NCI-H2171 (cell line): ENCODE measurements at regions not wholly inside any gene's neighbourhood (a gene's known extent, or its start where the extent isn't known, plus 50 kb on each side); places are given as distances from the start of the nearest gene placed in this dataset.
"Not testable (repeated sequence)": the region's sequence is repeated elsewhere in the genome, so short reads cannot be mapped to it uniquely, and the experiment has no call there.

ENCODE experiments used
- DNase-seq: peaks from one replicate; lab custom pipeline; 2025; lab: John Stamatoyannopoulos, UW

GRCh38 chr16:55016515-55016914 lies 85.8 kb downstream of the IRX5 start:
- DNase-seq, result no peak

DNA sequence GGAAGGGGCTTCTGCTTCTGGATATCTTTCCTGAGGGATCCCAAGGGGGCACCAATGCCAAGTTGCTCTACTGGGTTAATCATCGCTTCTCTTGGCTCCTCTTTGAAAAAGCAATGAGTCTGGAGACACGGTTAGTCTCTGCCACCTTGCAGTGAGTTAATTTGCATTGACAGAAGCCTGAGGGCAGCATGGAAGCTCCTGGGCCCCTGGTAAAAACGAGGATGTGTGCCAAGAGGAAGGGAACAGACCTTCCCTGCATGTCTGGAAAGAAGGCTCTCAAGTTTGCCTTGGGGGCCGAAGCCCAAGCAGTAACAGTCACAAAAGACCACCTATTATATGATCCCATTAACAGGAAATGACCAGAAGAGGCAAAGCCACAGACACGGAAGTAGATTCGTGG lies 86.7 kb downstream of the IRX5 start:
- no peak for DNase-seq

- DNase-seq, result no peak
These were observed 88.2 kb downstream of the IRX5 start for GRCh38 chr16:55018881-55019280.

GRCh38 chr16:55019419-55020131 lies 88.9 kb downstream of the IRX5 start:
- no peak for DNase-seq

DNA sequence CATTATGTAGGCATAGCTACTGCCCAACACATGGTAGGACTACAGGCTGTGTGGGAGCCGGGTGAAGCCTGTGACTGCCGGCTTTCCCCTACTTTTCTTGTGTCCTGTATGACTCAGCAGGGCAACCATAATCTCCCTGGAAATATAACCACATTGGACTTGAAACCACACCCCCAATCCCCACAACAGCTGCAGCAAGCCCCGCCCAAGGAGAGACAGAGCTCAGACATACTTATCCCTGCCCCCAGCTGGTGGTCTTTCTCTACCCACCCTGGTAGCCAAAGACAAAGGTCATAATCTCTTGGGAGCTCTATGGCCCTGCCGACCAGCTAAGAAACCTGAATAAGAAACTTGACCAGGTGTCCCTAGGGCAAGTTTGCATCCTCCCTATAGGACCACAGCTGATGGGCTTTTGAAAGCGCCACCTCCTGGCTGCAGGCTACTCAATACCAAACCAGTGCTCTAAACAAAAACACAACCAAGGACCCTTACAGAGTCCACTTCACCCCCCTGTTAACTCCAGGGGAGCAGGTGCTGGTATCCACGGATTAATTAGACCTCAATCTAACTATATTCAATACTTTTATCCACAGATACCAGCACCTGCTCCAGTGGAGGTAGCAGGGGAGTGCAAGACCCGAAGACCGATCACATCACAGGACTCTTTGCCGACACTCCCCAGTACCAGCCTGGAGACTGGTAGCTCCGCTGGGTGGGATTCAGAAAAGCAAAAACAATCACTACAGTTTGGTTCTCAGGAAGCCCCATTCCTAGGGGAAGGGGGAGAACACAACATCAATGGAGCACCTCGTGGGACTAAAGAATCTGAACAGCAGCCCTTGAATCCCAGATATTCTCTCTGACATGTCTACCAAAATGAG lies 91.2 kb downstream of the IRX5 start:
- no peak for DNase-seq

GRCh38 chr16:55027260-55027659 lies 96.6 kb downstream of the IRX5 start:
- DNase-seq, result not testable (repeated sequence)

DNA sequence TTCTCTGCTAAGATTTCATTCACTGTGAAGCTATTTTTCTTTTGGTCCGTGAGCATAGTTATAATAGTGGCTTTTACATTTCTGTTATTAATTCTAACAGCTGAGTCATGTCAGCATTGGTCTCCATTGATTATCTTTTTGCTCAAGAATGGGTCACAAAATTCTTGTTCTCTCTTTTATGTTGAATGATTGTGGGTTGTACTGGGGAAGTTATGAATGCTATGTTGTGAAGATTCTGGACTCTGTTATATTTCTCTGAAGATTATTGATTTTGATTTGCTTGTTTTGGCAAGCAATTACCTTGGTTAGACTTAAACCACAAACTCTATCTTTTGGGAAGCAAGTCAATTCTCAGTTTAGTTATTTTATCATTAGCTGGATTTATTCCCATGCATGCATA lies 98.8 kb downstream of the IRX5 start:
- no peak for DNase-seq

DNA sequence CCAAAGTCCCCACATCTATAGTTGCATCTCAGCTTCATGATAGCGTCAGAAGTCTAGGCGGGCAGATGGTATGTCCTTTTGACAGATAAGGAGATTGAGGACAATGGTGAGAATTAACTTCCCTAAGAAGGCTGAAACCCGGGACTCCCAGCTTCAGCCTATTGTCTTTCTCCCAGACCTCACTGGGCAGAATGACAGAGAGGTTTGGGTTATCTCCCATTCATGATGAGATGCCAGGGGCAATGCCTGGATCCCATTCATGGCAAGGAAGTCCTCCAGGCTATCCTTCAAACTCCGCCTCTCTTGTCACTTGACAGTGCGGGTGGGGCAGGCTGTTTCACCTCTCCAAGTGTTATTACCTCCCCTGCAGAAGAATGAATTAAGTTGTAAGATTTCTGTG lies 100.3 kb downstream of the IRX5 start:
- no peak for DNase-seq

- DNase-seq, result no peak
These were observed 100.8 kb downstream of the IRX5 start for GRCh38 chr16:55031481-55031880.

GRCh38 chr16:55033225-55034156 lies 102.8 kb downstream of the IRX5 start:
- DNase-seq, result no peak

DNA sequence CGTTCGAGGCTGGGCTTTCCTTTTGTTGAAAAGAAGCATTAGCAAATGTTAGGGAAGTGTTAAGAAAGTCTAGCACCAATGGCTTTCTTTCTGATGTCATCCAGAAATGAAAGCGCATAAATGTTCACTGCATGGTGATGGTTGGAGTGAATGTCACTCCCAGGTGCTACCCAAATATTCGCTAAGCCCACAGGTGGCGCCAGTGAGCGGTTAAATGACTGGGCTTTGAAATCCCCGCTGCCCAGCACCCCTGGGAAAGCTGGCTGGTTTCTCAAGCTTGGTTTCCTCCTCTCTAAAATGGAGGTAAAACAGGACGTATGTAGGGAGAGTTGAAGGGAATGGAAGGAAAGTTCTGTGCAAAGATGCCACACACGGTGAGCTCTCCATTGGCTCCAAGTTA lies 104.4 kb downstream of the IRX5 start:
- no peak for DNase-seq

DNA sequence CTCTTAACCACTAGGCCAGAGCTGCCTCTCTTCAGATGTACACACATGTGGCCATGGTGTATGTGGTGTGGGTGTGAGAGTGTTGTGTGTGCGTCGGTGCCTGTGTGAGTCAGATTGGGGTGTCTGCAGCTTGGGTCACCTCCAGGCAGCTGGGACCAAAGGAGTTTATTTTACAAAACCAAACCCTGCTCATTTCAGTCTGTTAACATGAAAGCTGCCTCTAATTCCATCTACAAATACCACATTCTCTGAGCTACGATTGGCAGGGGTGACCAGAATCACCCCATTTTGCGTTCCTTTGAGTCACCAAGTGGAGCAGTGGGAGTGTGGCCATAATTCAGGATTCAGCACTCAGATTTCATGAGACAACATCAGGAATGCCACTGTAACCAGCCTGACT lies 105.3 kb downstream of the IRX5 start:
- DNase-seq, result no peak

DNA sequence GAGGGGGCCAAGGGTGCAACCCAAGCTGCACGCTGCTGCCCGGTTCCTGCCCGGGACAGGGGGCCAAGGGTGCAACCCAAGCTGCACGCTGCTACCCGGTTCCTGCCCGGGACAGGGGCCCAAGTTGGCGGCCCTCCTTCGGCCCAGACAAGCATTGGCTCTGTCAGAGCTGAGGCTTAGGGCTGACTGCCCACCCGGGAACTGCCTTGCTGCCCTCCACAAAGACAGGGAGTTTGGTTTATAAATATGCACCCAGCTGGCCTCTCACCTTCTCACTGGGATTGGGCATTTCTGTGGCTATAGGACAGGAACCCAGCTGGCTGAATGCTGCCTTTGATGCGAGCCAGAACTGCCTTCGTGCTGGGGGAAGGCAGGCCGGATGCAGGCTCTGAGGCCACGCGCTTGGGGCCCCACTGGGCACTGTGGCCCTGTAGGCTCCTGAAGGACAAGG lies 105.7 kb downstream of the IRX5 start:
- no peak for DNase-seq

GRCh38 chr16:55037046-55037445 lies 106.4 kb downstream of the IRX5 start:
- no peak for DNase-seq

DNA sequence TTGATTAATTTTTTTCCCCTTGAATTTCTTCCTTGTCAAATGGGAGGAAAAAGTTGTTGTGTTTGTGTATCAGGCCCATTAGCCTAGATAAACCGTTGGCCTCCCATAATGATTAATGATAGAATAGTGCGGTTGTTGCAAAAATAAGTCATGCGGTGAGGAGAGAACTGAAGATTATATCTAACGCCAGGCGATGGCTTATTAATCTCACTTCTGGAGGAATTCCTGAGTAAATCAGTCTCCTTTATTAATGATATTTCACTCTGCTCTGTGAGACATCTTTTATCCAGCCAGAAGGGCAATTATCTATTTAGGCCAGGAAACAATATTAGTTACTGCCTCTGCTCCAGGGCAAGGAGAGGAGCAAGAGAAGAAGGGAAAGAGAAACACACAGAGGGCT lies 107.3 kb downstream of the IRX5 start:
- no peak for DNase-seq

- DNase-seq, result no peak
These were observed 108.4 kb downstream of the IRX5 start for GRCh38 chr16:55039042-55039441.

DNA sequence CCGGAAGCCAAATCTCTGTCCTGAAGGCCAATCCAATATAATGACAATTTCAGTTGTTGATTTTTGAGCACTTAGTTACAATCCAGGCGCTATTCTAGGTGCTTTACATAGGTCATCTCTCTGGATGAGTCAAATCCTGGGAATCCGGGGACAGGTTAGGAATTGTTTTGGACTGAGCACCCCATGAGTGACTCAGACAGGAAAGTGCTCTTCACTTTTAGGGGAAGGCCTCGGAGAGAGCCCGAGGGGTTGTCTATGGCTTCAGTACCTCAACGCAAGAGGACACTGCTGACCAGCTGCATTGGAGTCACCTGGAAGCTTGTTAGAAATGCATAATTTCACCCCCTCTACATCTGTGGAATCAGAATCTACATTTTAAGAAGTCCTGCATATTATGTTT lies 108.8 kb downstream of the IRX5 start:
- no peak for DNase-seq

GRCh38 chr16:55039931-55040330 lies 109.3 kb downstream of the IRX5 start:
- no peak for DNase-seq

DNA sequence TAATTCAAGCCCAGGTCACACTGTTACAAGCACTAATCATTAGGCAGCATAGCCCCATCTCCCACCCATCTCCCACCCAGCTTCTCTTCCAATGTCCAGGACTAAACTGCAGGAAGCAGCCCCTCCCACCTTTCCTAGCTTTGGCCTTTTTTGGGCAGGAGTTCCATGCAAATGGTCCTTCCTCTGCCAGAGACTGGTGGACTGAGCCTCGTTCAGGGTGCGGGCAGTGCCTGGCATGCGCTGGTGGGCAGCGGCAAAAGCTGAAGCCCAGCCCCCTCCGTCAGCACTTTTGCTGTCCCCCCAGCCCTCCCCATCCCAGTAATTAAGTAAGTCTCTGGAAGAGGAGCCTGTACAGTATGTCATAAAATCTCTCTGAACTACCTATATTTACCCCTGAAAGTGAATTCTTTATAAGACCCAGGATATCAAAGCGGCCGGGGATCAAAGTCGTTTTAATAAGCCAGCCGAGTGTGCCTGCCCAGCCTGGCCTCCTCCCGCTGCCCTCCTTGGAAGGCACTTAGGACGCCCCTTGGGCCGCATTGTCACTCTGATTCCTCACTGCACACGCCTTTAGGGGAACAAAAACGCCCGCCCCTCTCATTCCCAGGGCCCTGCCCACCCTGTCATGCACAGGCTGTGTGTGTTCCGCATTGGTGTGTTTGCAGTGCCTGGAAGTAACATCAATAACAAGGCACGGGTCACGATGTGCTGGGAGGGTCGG lies 109.9 kb downstream of the IRX5 start:
- no peak for DNase-seq

- no peak for DNase-seq
These were observed 111.0 kb downstream of the IRX5 start for GRCh38 chr16:55041540-55042234.
